Neural cell (in vitro differentiated cells): ENCODE measurements at regions not wholly inside any gene's neighbourhood (a gene's known extent, or its start where the extent isn't known, plus 50 kb on each side); places are given as distances from the start of the nearest gene placed in this dataset.

Source experiments
- H2AFZ ChIP-seq: fragments of 200-600, 300-800 bp; sonication (generic), shearing (Covaris generic); 2 replicates; pipeline ENCODE4 v1.6.0; 2014; ENCODE audit warnings: low read depth, mild to moderate bottlenecking, antibody characterized with exemption, low read length, moderate library complexity
- H3F3A ChIP-seq: fragments of 200-600 bp; shearing (Covaris generic); 2 replicates; pipeline ENCODE4 v1.6.1; 2016; ENCODE audit warnings: mild to moderate bottlenecking, moderate library complexity, mixed read lengths, antibody characterized with exemption, low read length; ENCODE audit not compliant: insufficient read depth, poor library complexity, severe bottlenecking
- H3K27ac ChIP-seq: fragments of 200-600, 300-800 bp; sonication (generic), shearing (Covaris generic); 2 replicates; pipeline ENCODE4 v1.5.1; 2014; ENCODE audit warnings: mild to moderate bottlenecking, low read length, moderate library complexity
- H3K27me3 ChIP-seq: fragments of 300-800, 200-600 bp; sonication (generic), shearing (Covaris generic); 2 replicates; pipeline ENCODE4 v1.6.0; 2014; ENCODE audit warnings: mild to moderate bottlenecking, low read depth, low read length, moderate library complexity; ENCODE audit not compliant: insufficient read depth
- H3K36me3 ChIP-seq: fragments of 300-800, 200-600 bp; sonication (generic), shearing (Covaris generic); 2 replicates; pipeline ENCODE4 v1.5.1; 2014; ENCODE audit warnings: mild to moderate bottlenecking, antibody characterized with exemption, low read length, moderate library complexity; ENCODE audit not compliant: insufficient read depth
- H3K4me2 ChIP-seq: fragments of 300-800, 200-600 bp; sonication (generic), shearing (Covaris generic); 2 replicates; pipeline ENCODE4 v1.6.0; 2014; ENCODE audit warnings: mild to moderate bottlenecking, low read length
- H3K4me3 ChIP-seq: fragments of 300-800, 200-600 bp; sonication (generic), shearing (Covaris generic); 2 replicates; pipeline ENCODE4 v1.5.1; 2014; ENCODE audit warnings: mild to moderate bottlenecking, low read length, moderate library complexity
- H3K79me2 ChIP-seq: fragments of 200-600 bp; shearing (Covaris generic); replicated peaks from 2 replicates; pipeline ENCODE4 v1.6.0; 2014; ENCODE audit warnings: mild to moderate bottlenecking, low read length, moderate library complexity; ENCODE audit not compliant: insufficient read depth
- H3K9ac ChIP-seq: fragments of 300-800, 200-600 bp; sonication (generic), shearing (Covaris generic); 2 replicates; pipeline ENCODE4 v1.6.1; 2016; ENCODE audit warnings: mild to moderate bottlenecking, low read length, mixed read lengths
- H3K9me2 ChIP-seq: fragments of 200-600 bp; shearing (Covaris generic); 2 replicates; pipeline ENCODE4 v1.6.1; 2016; ENCODE audit warnings: mild to moderate bottlenecking, low read length, mixed read lengths; ENCODE audit not compliant: insufficient read depth
- H3K9me3 ChIP-seq: fragments of 200-600, 300-800 bp; sonication (generic), shearing (Covaris generic); 2 replicates; pipeline ENCODE4 v1.6.1; 2016; ENCODE audit warnings: mild to moderate bottlenecking, mixed run types, low read length, moderate library complexity, mixed read lengths
- H4K20me1 ChIP-seq: fragments of 200-600 bp; shearing (Covaris generic); 2 replicates; pipeline ENCODE4 v1.6.1; 2016; ENCODE audit warnings: mild to moderate bottlenecking, mixed run types; ENCODE audit not compliant: insufficient read depth
- CTCF ChIP-seq: fragments of 450-650 bp; IDR thresholded peaks from 2 replicates; pipeline ENCODE4 v1.5.1; 2014; ENCODE audit warnings: antibody characterized with exemption, mild to moderate bottlenecking, moderate library complexity; ENCODE audit not compliant: poor library complexity, severe bottlenecking
- EP300 ChIP-seq: fragments of 450-650 bp; conservative IDR thresholded peaks from 2 replicates; pipeline ENCODE4 v1.6.1; 2014; ENCODE audit warnings: antibody characterized with exemption, mild to moderate bottlenecking, moderate library complexity; ENCODE audit not compliant: poor library complexity, severe bottlenecking
- EZH2 ChIP-seq: fragments of 200-600, 300-800 bp; shearing (Covaris generic), sonication (generic); IDR thresholded peaks from 2 replicates; pipeline ENCODE4 v1.6.1; 2014; ENCODE audit warnings: antibody characterized with exemption, low read length, borderline replicate concordance, mild to moderate bottlenecking; ENCODE audit not compliant: insufficient read depth, poor library complexity, severe bottlenecking
- MXI1 ChIP-seq: fragments of 450-650 bp; conservative IDR thresholded peaks from 2 replicates; pipeline ENCODE4 v1.6.1; 2014; ENCODE audit warnings: antibody characterized with exemption, mild to moderate bottlenecking; ENCODE audit not compliant: poor library complexity, severe bottlenecking
- POLR2AphosphoS5 ChIP-seq: IDR thresholded peaks from 2 replicates; pipeline ENCODE4 v1.6.1; 2012
- RAD21 ChIP-seq: fragments of 450-650 bp; conservative IDR thresholded peaks from 2 replicates; pipeline ENCODE4 v1.6.1; 2014; ENCODE audit warnings: antibody characterized with exemption, mild to moderate bottlenecking, moderate library complexity
- REST ChIP-seq: IDR thresholded peaks from 2 replicates; pipeline ENCODE4 v1.6.1; 2012; ENCODE audit warnings: borderline replicate concordance
- SMC3 ChIP-seq: fragments of 450-650 bp; conservative IDR thresholded peaks from 2 replicates; pipeline ENCODE4 v1.6.1; 2014; ENCODE audit warnings: antibody characterized with exemption, mild to moderate bottlenecking, moderate library complexity; ENCODE audit not compliant: poor library complexity
- TAF1 ChIP-seq: IDR thresholded peaks from 2 replicates; pipeline ENCODE4 v1.6.1; 2012; ENCODE audit warnings: low read depth

GRCh38 chr16:26826500-26826899, 240.2 kb upstream of the C16orf82 start:
- no peaks in the 10 kb centered on the region for H3K36me3 ChIP-seq
- no peak overlapping the region for H3K9ac ChIP-seq
- TF ChIP-seq RAD21 = no peak
- TF ChIP-seq SMC3 = no peak
- no peak for TF ChIP-seq EP300
- no peak for TF ChIP-seq CTCF
- H4K20me1 ChIP-seq = no peaks in the 10 kb centered on the region
- H3K9me3 ChIP-seq = no peaks in the 10 kb centered on the region
- peak overlapping the region; percentile 39 for H3K27ac ChIP-seq
- no peaks in the 10 kb centered on the region for H3K9me2 ChIP-seq
- no peaks in the 10 kb centered on the region for H3K79me2 ChIP-seq
- H3F3A ChIP-seq = no peaks in the 10 kb centered on the region
- H3K4me2 ChIP-seq = no peak overlapping the region
- H3K27me3 ChIP-seq = no peaks in the 10 kb centered on the region
- H2AFZ ChIP-seq = no peak overlapping the region
- H3K4me3 ChIP-seq = no peak overlapping the region

GRCh38 chr16:26827386-26827785, 239.3 kb upstream of the C16orf82 start:
- no peaks in the 10 kb centered on the region for H3K27me3 ChIP-seq
- peak overlapping the region; percentile 39 for H3K27ac ChIP-seq
- H3K9me3 ChIP-seq = no peaks in the 10 kb centered on the region
- H2AFZ ChIP-seq = no peak overlapping the region
- no peak for TF ChIP-seq CTCF
- TF ChIP-seq EP300 = peak; percentile 79
- no peak for TF ChIP-seq SMC3
- TF ChIP-seq POLR2AphosphoS5 = peak; percentile 40
- no peaks in the 10 kb centered on the region for H3K79me2 ChIP-seq
- no peaks in the 10 kb centered on the region for H3F3A ChIP-seq
- H4K20me1 ChIP-seq = no peaks in the 10 kb centered on the region
- no peaks in the 10 kb centered on the region for H3K36me3 ChIP-seq
- H3K4me2 ChIP-seq = no peak overlapping the region
- no peak overlapping the region for H3K4me3 ChIP-seq
- H3K9me2 ChIP-seq = no peaks in the 10 kb centered on the region
- H3K9ac ChIP-seq = no peak overlapping the region

- TF ChIP-seq POLR2AphosphoS5 (peak; percentile 85), CTCF (no peak), SMC3 (peak; percentile 20), MXI1 (no peak), REST (peak; percentile 90), RAD21 (no peak), EZH2 (no peak), TAF1 (peak; percentile 42), EP300 (peak; percentile 78)
- Histone ChIP-seq H3K4me3 (no peak overlapping the region), H3K27me3 (no peaks in the 10 kb centered on the region), H3K9me2 (no peaks in the 10 kb centered on the region), H3K36me3 (no peaks in the 10 kb centered on the region), H3K27ac (peak overlapping the region; percentile 44), H3K9ac (no peak overlapping the region), H3K79me2 (no peaks in the 10 kb centered on the region), H2AFZ (no peak overlapping the region), H3K9me3 (no peaks in the 10 kb centered on the region), H3K4me2 (no peak overlapping the region), H3F3A (no peaks in the 10 kb centered on the region), H4K20me1 (no peaks in the 10 kb centered on the region)
Measured at GRCh38 chr16:26830428-26831127, 236.1 kb upstream of the C16orf82 start.
